ENCODE measurements at regions not wholly inside any gene's neighbourhood (a gene's known extent, or its start where the extent isn't known, plus 50 kb on each side); places are given as distances from the start of the nearest gene placed in this dataset.

DNA sequence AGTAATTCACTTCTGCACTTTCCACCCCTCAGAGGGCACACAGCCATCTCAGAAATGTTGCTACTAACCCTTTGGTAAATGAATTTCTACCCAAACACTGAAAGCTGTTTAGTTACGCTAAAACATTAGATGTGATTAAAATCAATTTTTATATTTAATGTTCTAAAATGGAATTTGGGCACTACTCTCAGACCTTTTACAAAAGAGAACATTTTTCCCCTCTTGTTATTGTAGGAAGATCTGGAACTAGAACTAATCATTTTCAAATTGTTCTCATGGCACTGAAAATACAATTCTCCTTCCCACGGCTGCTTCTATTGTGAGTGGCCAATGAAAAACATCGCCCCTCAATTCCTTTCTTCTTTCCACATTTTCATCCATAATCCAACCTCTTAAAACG lies 627.4 kb downstream of the CDH26 start:
- Histone ChIP-seq H3K79me2 (ENCODE audit: insufficient read depth, low read depth, low read length) (no peaks in the 10 kb centered on the region), H2AFZ (ENCODE audit: low read length) (no peak overlapping the region), H4K20me1 (ENCODE audit: insufficient read depth, low read length) (no peaks in the 10 kb centered on the region), H3K36me3 (ENCODE audit: insufficient read depth, low read length) (no peaks in the 10 kb centered on the region), H3K4me1 (ENCODE audit: insufficient read depth, low read length, poor library complexity, severe bottlenecking) (no peaks in the 10 kb centered on the region), H3K9me3 (ENCODE audit: low read length) (no peaks in the 10 kb centered on the region), H3K27ac (ENCODE audit: low read depth, low read length, poor library complexity, severe bottlenecking) (no peak overlapping the region), H3K4me2 (ENCODE audit: low read length) (no peak overlapping the region), H3K4me3 (ENCODE audit: low read depth, low read length, poor library complexity, severe bottlenecking) (no peak overlapping the region), H3K9me2 (ENCODE audit: insufficient read depth, low read length) (no peaks in the 10 kb centered on the region)
- no peak for TF ChIP-seq EZH2phosphoT487 (IDR thresholded peaks at IDR 0.05; ENCODE audit: borderline replicate concordance, low read depth, low read length)
- TF ChIP-seq, protein P1, sequence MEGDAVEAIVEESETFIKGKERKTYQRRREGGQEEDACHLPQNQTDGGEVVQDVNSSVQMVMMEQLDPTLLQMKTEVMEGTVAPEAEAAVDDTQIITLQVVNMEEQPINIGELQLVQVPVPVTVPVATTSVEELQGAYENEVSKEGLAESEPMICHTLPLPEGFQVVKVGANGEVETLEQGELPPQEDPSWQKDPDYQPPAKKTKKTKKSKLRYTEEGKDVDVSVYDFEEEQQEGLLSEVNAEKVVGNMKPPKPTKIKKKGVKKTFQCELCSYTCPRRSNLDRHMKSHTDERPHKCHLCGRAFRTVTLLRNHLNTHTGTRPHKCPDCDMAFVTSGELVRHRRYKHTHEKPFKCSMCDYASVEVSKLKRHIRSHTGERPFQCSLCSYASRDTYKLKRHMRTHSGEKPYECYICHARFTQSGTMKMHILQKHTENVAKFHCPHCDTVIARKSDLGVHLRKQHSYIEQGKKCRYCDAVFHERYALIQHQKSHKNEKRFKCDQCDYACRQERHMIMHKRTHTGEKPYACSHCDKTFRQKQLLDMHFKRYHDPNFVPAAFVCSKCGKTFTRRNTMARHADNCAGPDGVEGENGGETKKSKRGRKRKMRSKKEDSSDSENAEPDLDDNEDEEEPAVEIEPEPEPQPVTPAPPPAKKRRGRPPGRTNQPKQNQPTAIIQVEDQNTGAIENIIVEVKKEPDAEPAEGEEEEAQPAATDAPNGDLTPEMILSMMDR (conservative IDR thresholded peaks at IDR 0.05; ENCODE audit: low read length) = no peak
- POLR2A ChIA-PET = no interaction called here
- CTCF ChIA-PET (ENCODE audit: unreplicated experiment) = no interaction called here
- intact Hi-C loops (cut with micrococcal nuclease; ENCODE audit: unreplicated experiment) = no loop called here
- no peak for DNase-seq (ENCODE audit: low spot score)
- BruUV-seq (replicated peaks) = no TSS peak

DNA sequence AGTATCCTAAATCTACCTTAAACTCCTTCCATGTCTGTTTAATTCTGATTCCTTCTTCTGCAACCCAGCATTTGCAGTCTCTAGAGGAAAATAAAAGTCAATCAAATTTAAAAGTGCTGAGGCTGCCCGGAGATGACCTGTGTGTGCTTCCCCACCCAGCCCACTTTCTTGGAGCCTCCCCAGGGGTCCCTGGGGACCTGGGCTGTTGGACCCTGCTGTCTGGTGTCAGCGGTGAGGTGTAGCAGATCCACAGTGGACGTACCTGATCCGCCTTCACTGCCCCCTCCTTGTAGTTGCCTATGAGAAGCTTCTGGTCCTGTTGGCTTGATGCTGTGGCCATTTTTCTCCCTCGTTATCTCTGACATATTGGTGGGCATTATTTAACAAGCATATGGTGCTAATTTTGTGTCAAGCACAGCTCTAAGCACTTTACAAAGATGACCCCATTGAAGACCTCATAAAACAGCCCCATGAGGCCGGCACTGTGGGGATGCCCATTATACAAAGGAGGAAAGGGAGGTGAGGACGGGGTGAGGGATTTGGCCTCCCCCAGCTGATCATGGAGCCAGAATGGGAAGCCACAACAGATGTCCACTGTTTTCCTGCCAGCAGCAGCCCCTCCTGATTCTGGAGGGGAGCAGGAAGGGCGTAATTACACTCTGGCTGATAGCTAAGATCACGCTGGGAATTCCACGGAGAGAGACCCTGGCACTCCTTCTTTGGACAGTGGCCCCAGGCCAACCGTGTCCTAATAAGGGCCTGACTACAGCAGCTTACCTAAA lies 628.2 kb downstream of the CDH26 start:
- no TSS peak for BruUV-seq (replicated peaks)
- no peak for DNase-seq (ENCODE audit: low spot score)
- Histone ChIP-seq H3K4me2 (ENCODE audit: low read length) (no peak overlapping the region), H3K27ac (ENCODE audit: low read depth, low read length, poor library complexity, severe bottlenecking) (no peak overlapping the region), H3K36me3 (ENCODE audit: insufficient read depth, low read length) (no peaks in the 10 kb centered on the region), H3K79me2 (ENCODE audit: insufficient read depth, low read depth, low read length) (no peaks in the 10 kb centered on the region), H3K9me2 (ENCODE audit: insufficient read depth, low read length) (no peaks in the 10 kb centered on the region), H2AFZ (ENCODE audit: low read length) (no peak overlapping the region), H4K20me1 (ENCODE audit: insufficient read depth, low read length) (no peaks in the 10 kb centered on the region), H3K9me3 (ENCODE audit: low read length) (no peaks in the 10 kb centered on the region), H3K4me3 (ENCODE audit: low read depth, low read length, poor library complexity, severe bottlenecking) (no peak overlapping the region), H3K4me1 (ENCODE audit: insufficient read depth, low read length, poor library complexity, severe bottlenecking) (no peaks in the 10 kb centered on the region)
- no peak for TF ChIP-seq EZH2phosphoT487 (IDR thresholded peaks at IDR 0.05; ENCODE audit: borderline replicate concordance, low read depth, low read length)
- TF ChIP-seq, protein P1 (conservative IDR thresholded peaks at IDR 0.05; ENCODE audit: low read length) = no peak
- POLR2A ChIA-PET = no interaction called here
- intact Hi-C loops (cut with micrococcal nuclease; ENCODE audit: unreplicated experiment) = no loop called here
- CTCF ChIA-PET (ENCODE audit: unreplicated experiment) = no interaction called here

DNA sequence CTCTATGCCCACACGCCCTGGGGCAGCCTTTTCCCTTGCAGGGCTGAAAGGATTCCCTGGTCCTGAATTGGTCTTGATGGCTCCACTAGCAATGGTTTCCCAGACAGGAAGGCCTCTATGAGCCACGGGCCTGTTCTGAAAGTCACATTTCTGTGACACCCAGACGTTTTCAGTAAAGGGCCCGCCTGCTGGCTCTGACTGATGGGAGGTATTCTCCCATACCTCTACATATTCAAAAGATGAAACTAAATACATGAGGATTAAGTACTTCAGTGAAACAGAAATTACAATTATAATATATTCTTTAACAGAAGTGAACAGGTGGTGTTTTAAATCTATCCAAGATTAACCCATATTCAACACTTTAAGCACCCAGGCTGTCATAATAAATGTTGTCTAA lies 629.8 kb downstream of the CDH26 start:
- no peaks in the 10 kb centered on the region for H3K9me2 ChIP-seq (ENCODE audit: insufficient read depth, low read length)
- H3K79me2 ChIP-seq (ENCODE audit: insufficient read depth, low read depth, low read length) = no peaks in the 10 kb centered on the region
- H3K27ac ChIP-seq (ENCODE audit: low read depth, low read length, poor library complexity, severe bottlenecking) = no peak overlapping the region
- H2AFZ ChIP-seq (ENCODE audit: low read length) = no peak overlapping the region
- H3K4me2 ChIP-seq (ENCODE audit: low read length) = no peak overlapping the region
- ChIA-PET CTCF (ENCODE audit: unreplicated experiment) (no interaction called here), POLR2A (no interaction called here)
- intact Hi-C loops (cut with micrococcal nuclease; ENCODE audit: unreplicated experiment) = no loop called here
- no peaks in the 10 kb centered on the region for H3K4me1 ChIP-seq (ENCODE audit: insufficient read depth, low read length, poor library complexity, severe bottlenecking)
- no TSS peak for BruUV-seq (replicated peaks)
- DNase-seq (ENCODE audit: low spot score) = no peak
- H4K20me1 ChIP-seq (ENCODE audit: insufficient read depth, low read length) = no peaks in the 10 kb centered on the region
- no peak overlapping the region for H3K4me3 ChIP-seq (ENCODE audit: low read depth, low read length, poor library complexity, severe bottlenecking)
- no peaks in the 10 kb centered on the region for H3K36me3 ChIP-seq (ENCODE audit: insufficient read depth, low read length)
- H3K9me3 ChIP-seq (ENCODE audit: low read length) = no peaks in the 10 kb centered on the region
- TF ChIP-seq EZH2phosphoT487 (IDR thresholded peaks at IDR 0.05; ENCODE audit: borderline replicate concordance, low read depth, low read length) = no peak
- TF ChIP-seq, protein P1 (conservative IDR thresholded peaks at IDR 0.05; ENCODE audit: low read length) = no peak

Data from OCI-LY7 (cell line).